Adrenal gland (tissue), 9 donors: ENCODE measurements at regions not wholly inside any gene's neighbourhood (a gene's known extent, or its start where the extent isn't known, plus 50 kb on each side); places are given as distances from the start of the nearest gene placed in this dataset.

Experiments used
- DNase-seq, 7 donors: peaks; one replicate each; pipeline ENCODE4 v3.0.0-alpha.2; 2019 to 2020
- H3K27ac ChIP-seq, 5 donors: fragments of 200-600 bp; sonication (generic) in 4 of 5; 1 replicate in 3 of 5; 2 replicates in 2 of 5; pipeline versions ENCODE4 v1.5.1 to v1.8.0; 2016 to 2020; ENCODE audit warnings: mild to moderate bottlenecking in 1 of 5
- H3K27me3 ChIP-seq: fragments of 200-600 bp; 2 replicates; pipeline ENCODE4 v1.8.0; 2021
- H3K36me3 ChIP-seq, 2 donors: fragments of 200-600 bp; replicated peaks in 1 of 2; 1 replicate in 1 of 2; 2 replicates in 1 of 2; pipeline versions ENCODE4 v1.5.1 to v1.8.0; 2018 to 2022
- H3K4me1 ChIP-seq, 2 donors: fragments of 200-600 bp; replicated peaks in 1 of 2; 1 replicate in 1 of 2; 2 replicates in 1 of 2; pipeline versions ENCODE4 v1.5.1 to v1.8.0; 2018 to 2021
- H3K4me3 ChIP-seq, 4 donors: fragments of 200-600 bp; sonication (generic) in 3 of 4; one replicate each; pipeline ENCODE4 v1.5.1; 2016 to 2018
- H3K9me3 ChIP-seq, 3 donors: fragments of 200-600 bp; sonication (generic) in 1 of 3; replicated peaks in 1 of 3; 1 replicate in 2 of 3; 2 replicates in 1 of 3; pipeline versions ENCODE4 v1.5.1 to v1.8.0; 2016 to 2021
- CTCF ChIP-seq, 6 experiments: fragments of 450-650 bp in 4 of 6; fragments of 200-600 bp in 2 of 6; sonication (generic) in 1 of 6; IDR thresholded peaks; 1 replicate in 5 of 6; 2 replicates in 1 of 6; pipeline versions ENCODE4 v1.5.1 to v1.8.0; 2016 to 2021; ENCODE audit warnings: antibody characterized with exemption in 6 of 6, mild to moderate bottlenecking in 2 of 6, moderate library complexity in 1 of 6
- POLR2A ChIP-seq, 2 donors: fragments of 450-650 bp; IDR thresholded peaks; one replicate each; pipeline ENCODE4 v1.6.1; 2017; ENCODE audit warnings: antibody characterized with exemption in 2 of 2, mild to moderate bottlenecking in 2 of 2, moderate library complexity in 1 of 2
- WGBS, 4 donors: extraction: QIAGEN DNeasy Blood & Tissue Kit in 2 of 4; methylation state at CpG; one replicate each; pipeline versions ENCODE4 v1.1.5 to v1.1.7; 2013 to 2017; 5-methylcytosine and 5-hydroxymethylcytosine counted together
- intact Hi-C, 2 donors: fragments of 100-400 bp; cut with DNase I; formaldehyde crosslinking; loops; one replicate each; pipeline versions ENCODE4 v1.14.1 to v1.15.0; 2022 to 2023
- donor health status: healthy with polysubstance abuse.
- donor health status: Bipolar disorder and iron deficiency.
- donor health status: DM: yes; HTN: yes; CAD: no.
- donor health status: DM: no; HTN: no; CAD: no.
- donor health status: DM: no; HTN: no; CAD: no.

- DNase-seq = no peak
- Histone ChIP-seq H3K9me3 (no peaks in the 10 kb centered on the region), H3K4me3 (no peak overlapping the region), H3K27ac (no peak overlapping the region), H3K4me1 (no peaks in the 10 kb centered on the region), H3K36me3 (no peaks in the 10 kb centered on the region), H3K27me3 (no peaks in the 10 kb centered on the region)
- 77 to 88% (median 80%) methylated on average over 2 of the region's 2 CpGs for WGBS, 4 donors
- intact Hi-C loops = no loop called here
- no peak for TF ChIP-seq CTCF (IDR thresholded peaks at IDR 0.05)
- TF ChIP-seq POLR2A (IDR thresholded peaks at IDR 0.05) = no peak
Observed at GRCh38 chr11:104329078-104329665, 165.2 kb upstream of the PDGFD start.

GRCh38 chr11:104328512-104328907 lies 164.6 kb upstream of the PDGFD start:
- Histone ChIP-seq H3K4me3 (no peak overlapping the region), H3K36me3 (no peaks in the 10 kb centered on the region), H3K9me3 (no peaks in the 10 kb centered on the region), H3K27me3 (no peaks in the 10 kb centered on the region), H3K27ac (no peak overlapping the region), H3K4me1 (no peaks in the 10 kb centered on the region)
- no peak for DNase-seq
- TF ChIP-seq CTCF (IDR thresholded peaks at IDR 0.05) (no peak), POLR2A (IDR thresholded peaks at IDR 0.05) (no peak)
- 70 to 87% (median 81%) methylated on average over 4 of the region's 4 CpGs for WGBS, 4 donors
- intact Hi-C loops = no loop called here

GRCh38 chr11:104327861-104328511 lies 164.0 kb upstream of the PDGFD start:
- TF ChIP-seq CTCF (IDR thresholded peaks at IDR 0.05) (no peak), POLR2A (IDR thresholded peaks at IDR 0.05) (no peak)
- no peak overlapping the region for H3K4me3 ChIP-seq
- WGBS, 4 donors = 64 to 75% (median 74%) methylated on average over 6 of the region's 6 CpGs
- H3K9me3 ChIP-seq = no peaks in the 10 kb centered on the region
- no peaks in the 10 kb centered on the region for H3K4me1 ChIP-seq
- H3K27me3 ChIP-seq = no peaks in the 10 kb centered on the region
- DNase-seq = no peak
- H3K27ac ChIP-seq = no peak overlapping the region
- H3K36me3 ChIP-seq = no peaks in the 10 kb centered on the region
- intact Hi-C loops = no loop called here

GRCh38 chr11:104325093-104325492 lies 161.1 kb upstream of the PDGFD start:
- Histone ChIP-seq H3K27ac (no peak overlapping the region), H3K9me3 (no peaks in the 10 kb centered on the region), H3K4me1 (no peaks in the 10 kb centered on the region), H3K36me3 (no peaks in the 10 kb centered on the region), H3K27me3 (no peaks in the 10 kb centered on the region), H3K4me3 (no peak overlapping the region)
- 75 to 90% (median 83%) methylated on average over 1 of the region's 1 CpG for WGBS, 4 donors
- intact Hi-C loops = no loop called here
- TF ChIP-seq CTCF (IDR thresholded peaks at IDR 0.05) (no peak), POLR2A (IDR thresholded peaks at IDR 0.05) (no peak)
- DNase-seq = no peak
